ENCODE measurements at regions not wholly inside any gene's neighbourhood (a gene's known extent, or its start where the extent isn't known, plus 50 kb on each side); places are given as distances from the start of the nearest gene placed in this dataset.
"Not testable (repeated sequence)": the region's sequence is repeated elsewhere in the genome, so short reads cannot be mapped to it uniquely, and the experiment has no call there.

DNA sequence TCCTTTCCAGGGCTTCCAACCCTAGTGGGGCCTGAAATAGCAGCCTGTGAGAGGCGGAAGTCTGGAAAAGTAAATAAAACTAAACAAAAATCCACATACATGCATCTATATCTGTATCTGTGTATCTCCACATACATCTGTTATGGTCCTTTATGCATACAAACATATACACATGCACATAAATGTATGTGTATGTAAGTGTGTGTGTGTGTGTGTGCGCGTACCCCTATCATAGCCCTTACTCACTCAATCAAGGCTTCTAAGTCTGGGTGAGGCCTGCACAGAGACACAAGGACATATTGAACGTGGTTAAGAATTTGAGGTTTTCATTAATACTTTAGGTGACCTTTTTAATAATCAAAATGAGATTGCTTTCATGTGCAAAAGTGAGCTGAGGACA is 98.9 kb upstream of the CYRIA start:
- DNase-seq (ENCODE audit: low spot score) = no peak

DNA sequence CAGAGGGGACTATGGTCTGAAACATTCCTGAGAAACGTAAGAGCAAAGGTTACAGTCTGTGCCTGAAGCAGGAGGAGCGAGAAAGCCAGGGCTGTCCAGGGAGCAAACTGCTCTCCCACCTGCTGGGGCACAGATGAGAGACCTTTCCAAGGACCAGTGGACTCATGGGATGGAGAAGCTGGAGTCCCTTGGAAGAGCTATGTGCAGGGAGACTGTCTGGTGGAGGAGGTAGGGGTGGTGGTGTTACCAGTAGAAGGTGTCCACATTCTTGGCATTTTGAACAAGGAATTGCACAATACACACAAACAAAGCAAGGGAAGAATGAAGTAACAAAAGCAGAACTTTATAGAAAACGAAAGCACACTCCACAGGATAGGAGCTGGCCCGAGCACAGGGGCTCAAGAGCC is 97.9 kb upstream of the CYRIA start:
- DNase-seq (ENCODE audit: low spot score) = no peak

DNA sequence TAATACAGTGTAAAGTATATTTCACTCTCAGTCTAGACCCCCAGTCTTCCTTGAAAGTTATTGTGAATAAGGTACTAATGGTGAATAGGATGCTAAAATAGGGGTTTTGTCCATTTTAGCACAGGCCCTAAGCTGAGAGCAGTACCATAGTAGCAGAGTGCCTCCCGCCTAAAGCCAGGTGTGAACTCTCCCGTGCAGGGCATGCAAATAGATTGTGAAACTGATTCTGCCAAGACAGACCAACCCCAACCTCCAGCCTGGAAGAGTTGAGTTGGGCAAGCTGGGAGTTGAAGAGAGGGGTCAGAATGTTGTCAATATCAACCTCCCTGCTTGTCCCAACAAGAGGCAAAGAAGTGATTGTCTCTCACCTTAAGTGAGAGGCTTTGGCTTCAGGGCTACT is 97.4 kb upstream of the CYRIA start:
- no peak for DNase-seq (ENCODE audit: low spot score)

DNA sequence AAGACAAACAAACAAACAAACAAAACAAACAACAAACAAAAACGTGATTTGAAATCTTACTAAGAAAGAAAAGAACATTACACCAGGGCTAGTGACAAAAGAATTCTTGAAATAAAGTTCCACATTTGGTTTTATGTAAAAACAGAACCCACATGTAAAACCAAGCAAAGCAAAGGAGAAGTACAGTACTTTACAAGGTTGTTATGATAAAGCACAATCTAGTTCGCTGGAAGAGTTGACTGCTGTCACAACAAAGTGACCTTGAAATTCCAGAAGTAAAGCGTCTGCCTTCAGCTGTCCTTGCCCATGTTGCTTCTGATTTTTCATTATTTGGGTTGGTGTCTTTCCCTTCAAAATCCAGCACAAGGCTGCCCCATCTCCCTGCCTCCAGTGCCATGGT is 94.8 kb upstream of the CYRIA start:
- no peak for DNase-seq (ENCODE audit: low spot score)

DNA sequence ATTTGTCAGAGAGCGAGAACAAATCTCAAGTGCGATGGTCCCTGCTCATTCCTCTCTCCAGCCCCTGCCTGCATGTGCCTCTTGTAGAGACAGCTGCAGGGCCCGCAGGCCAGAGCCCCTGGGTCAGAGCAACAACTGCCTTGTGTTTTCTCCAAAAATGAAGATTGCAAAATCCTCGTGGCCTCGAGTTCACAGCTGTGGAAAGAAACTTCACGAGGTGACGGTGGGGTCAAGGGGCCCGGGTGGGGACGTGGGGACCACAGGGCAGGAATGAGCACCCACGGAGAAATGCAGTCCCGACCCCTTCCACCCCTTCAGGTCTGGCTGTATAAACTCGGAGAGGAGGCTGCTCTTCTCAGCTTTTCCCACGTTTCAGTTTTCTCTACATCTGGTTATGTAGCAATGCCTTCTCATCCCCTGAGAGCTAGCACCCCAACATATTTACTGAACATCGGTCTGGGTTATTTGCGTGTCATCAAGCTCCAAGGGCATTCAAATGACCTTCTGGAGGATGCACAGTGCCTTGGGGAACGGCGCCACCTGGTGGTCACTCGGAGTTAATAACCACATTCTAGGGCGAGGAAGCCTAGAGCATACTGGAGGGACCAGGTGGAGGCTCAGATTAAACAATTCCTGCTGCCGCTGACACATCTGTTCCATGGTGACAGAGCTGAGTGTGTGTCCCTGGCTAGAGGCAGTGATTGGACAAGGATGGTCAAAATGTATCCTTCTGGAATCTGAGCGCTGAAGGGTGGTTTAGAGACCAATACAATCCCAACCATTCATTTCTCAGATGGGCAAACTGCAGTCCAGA is 91.4 kb upstream of the CYRIA start:
- DNase-seq (ENCODE audit: low spot score) = peak; percentile 92

DNA sequence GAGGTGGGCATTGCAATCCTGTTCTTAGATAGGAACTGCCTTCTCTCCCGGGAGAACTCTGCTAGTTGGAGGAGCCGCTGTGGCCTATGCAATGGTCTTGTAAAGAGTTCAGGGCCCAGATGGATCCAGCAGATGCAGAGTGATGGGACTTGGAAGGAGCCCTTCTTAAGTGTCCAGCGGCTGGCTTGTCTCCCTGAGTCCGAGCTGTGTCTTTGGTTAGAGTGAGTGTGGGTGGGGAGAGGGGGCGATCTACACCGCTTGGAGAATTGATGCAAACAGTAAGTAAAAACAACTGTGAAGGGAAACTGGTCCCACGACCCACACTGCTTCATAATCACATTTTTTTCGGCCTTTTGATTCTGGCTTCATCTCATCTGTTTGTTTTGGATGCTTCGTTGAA is 89.8 kb upstream of the CYRIA start:
- DNase-seq (ENCODE audit: low spot score) = no peak

DNA sequence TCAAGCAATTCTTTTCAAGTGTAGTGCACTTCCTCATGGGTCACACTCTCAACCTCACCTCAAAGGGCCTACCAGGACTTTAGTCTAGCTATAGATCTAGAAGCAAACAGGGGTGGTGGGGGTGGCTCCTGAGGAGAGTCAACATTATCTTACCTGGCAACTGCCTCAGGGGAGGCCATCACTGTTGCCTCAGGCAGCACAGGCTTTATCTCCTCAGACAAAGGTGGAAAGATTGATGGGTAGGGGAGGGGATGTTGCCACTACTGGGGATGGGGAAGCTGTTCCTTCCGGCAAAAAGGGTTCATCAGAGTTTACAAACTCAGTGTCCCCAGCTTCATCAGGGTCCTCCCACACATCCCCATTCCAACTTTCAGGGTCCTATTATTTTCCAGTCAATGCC is 87.4 kb upstream of the CYRIA start:
- DNase-seq (ENCODE audit: low spot score) = not testable (repeated sequence)

DNA sequence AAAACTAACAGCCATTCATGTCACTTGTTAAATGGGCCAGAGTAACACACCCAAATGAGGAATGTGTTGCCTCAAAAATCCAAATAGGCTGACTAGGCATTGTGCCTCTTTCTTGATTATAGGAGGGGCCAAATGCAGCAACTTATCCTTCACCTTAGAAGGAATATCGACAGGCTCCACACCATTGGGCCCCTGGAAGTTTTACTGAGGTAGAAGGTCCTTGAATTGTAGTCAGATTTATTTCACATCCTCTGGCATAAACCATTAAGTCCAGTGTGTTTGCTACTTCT is 85.2 kb upstream of the CYRIA start:
- not testable (repeated sequence) for DNase-seq (ENCODE audit: low spot score)

DNA sequence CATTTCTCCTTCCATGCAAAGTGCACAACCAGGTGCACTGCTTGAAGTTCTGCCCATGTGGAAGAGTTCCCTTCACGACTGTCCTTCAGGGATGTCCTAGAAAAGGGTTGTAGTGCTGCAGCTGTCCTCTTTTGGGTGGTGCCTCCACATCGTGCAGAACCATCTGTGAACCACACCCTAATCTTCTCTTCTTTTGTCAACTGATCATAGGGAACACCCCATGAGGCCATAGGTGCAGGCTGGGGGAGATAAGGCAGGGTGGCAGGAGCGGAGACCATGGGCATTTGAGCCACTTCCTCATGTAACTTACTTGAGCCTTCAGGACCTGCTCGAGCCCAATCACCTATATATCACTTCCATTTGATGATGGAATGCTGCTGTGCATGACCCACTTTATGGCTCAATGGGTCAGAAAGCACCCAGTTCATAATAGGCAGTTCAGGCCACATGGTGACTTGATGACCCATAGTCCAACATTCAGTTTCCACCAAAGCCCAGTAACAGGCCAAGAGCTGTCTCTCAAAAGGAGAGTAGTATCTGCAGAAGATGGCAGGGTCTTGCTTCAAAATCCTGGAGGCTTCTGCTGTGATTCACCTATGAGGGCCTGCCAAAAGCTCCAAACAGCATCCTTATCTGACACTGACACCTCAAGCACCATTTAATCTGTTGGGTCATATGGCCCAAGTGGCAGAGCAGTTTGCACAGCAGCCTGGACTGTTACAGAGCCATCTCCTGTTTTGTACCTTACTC is 84.7 kb upstream of the CYRIA start:
- DNase-seq (ENCODE audit: low spot score) = no peak

DNA sequence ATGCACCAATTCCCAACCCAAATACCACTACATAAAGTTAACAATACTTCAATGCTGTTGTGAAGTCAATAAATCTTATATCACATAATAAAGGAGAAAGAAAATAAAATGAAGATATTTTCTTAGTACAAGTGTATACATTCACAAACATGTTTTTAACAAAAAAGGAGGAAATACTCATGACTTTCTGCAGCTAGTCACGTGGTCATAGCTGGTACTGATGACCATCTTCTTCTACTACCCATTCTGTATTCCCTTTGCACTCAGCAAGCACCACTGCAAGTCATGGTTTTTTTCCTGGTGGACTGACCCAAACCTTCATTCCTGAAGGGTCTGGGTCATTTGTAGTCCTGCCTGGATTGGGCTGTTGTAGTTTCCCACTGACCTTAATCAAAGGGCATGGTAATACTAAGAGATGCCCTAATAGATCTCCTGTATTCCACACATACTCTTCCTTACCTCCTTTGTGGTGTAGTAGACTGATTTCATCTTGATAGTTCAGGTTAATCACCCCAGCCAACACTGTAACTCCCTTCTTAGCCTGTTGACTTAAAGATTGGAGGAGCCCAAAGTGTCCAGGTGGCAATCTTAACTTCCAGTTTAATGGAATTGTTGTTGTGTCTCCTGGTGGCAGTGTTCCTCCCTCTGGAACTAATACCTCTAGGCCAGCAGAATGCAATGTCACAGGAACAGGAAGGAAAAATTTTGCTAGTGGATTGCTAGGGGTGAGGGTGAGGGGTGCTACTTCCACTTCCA is 83.1 kb upstream of the CYRIA start:
- DNase-seq (ENCODE audit: low spot score) = not testable (repeated sequence)

DNA sequence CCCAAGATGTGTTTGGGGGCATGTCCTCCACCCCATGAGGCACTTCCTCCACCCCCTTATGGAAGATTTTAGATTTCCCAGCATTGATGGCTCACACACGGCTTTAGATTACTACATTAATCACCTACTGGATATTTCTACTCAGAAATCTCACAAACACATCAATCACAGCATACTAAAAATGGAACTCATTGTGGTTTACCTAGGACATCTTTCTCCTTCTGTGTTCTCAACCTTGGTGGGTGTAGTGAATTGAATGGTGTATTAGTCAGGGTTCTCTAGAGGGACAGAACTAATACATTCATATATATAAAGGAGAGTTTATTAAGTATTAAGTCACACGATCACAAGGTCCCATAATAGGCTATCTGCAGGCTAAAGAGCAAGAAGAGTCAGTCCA is 82.1 kb upstream of the CYRIA start:
- DNase-seq (ENCODE audit: low spot score) = no peak

DNA sequence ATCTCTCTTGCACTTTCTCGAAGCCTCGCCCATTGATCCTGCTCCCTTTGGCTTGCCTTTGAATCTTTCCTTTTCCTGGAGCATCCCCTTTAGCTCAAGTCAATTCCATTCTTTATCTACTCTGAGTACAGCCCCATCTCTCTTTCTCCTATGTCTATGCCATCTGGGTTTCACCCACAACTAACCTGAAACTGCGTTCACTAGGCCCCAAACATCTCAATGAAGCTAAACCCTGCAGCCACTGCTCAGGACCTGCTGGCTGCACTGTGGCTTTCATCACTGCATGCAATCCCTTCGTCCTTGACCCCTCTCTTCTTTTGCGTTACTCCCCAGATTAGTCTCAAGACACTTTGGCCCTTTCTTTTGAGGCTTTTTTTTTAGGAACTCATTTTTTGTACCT is 81.6 kb upstream of the CYRIA start:
- DNase-seq (ENCODE audit: low spot score) = no peak

DNA sequence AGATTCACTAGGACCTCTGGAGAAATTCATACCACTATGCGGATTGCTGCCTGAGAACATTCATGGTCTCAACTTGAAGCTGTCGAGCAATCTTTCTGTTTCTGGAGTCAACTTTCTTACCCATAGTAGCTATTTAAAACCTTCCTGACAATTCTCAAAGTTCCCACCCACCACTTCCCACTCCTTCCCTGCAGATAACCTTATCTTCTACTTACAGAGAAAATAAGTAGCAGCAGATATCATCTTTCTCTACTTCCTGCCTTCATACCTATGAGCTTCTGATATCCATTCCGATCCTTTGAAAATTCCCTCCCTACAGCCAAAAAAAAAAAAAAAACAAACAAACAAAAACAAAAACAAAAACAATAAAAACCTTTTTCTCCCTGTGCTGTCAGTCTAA is 81.2 kb upstream of the CYRIA start:
- no peak for DNase-seq (ENCODE audit: low spot score)

DNA sequence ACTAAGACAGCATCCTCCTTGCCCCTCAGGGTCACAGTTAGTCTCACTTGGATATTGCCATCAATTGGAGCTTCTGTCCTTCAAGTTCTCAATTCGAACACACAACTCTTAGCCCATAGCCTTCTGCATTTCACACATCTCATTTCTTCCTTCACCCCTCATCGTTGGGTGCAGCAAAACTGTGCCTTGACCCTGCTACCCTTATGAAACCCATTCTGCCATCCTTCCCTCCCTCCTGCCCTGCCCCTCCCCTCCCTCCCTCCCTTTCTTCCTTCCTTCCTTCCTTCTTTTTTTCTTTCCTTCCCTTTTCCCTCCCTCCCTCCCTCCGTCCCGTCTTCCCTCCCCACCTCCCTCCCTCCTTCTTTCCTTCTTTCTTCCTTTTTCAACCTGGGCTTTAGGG is 80.7 kb upstream of the CYRIA start:
- no peak for DNase-seq (ENCODE audit: low spot score)

DNA sequence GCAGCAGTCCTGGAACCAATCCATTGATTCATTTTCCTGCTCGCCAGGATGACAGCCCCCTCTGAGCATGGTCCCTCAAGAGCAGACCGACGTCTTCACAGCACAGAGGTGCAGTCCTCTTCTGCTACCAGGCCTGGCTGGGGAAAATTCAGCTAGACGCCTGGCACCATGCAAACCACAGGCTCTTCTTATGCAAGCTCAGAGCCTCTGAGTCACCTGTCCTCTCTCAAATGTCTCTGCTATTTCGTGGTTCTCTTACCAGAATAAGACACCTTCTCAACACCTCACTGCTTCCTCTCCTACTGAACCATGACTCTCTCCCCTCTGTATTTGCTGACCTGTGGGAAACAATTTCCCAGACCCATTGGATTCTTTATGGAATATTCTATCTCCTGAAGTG is 79.8 kb upstream of the CYRIA start:
- DNase-seq (ENCODE audit: low spot score) = no peak

DNA sequence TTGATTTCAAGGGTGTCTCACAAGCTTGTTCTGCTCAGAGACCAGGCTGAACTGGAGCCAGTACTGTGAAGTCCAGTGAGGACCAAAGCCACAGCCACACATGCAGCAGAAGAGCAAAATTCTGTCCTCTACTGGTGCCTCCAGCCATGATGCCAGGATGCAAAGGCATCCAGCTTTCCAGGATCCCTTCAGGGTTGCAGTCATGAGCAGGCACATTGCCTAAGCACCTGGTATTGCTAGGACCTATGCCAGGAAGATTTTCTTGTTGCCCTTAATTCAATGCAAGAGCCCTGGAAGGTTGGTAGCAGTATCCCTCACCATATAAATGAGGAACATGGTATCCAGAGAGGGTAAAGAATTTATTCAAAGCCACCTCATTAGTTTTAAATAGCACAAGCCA is 78.9 kb upstream of the CYRIA start:
- DNase-seq (ENCODE audit: low spot score) = no peak

DNA sequence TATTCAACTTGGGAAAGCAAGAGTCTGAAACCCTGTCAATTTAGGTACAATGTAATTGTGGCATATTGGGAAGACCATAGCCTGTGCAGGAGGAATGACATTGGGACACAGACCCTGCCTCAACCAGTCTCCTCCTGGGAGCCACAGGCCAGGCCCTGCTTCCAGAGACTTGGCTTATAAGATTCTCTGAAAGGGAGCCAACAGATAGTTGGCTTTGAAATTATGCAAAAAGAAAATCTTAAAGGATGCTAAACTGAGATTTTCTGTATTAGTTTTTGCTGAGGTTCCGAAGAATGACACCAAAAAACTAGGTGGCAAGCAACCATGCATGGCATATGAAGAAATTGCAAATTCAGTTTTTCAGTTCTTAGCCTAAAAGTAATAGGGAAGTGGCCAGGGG is 76.4 kb upstream of the CYRIA start:
- no peak for DNase-seq (ENCODE audit: low spot score)

DNA sequence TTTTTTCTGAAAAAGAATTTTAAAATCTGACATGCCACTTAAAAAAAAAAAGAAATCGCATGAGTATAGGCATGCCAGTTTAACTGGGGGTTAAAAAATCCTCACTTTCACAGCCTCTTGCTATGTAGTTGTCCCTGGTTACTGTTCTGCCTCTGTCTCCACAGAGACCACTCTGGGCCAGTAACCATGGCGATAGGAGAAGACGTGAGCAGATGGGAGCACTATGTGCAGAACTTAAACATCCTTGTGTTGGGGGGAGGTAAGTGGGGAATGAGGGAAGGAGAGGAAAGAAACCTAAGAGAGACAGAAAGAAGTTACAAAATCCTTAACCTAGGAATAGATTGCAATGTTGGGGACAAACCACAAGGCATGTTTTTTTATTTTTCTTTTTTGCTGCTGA is 75.9 kb upstream of the CYRIA start:
- no peak for DNase-seq (ENCODE audit: low spot score)

DNA sequence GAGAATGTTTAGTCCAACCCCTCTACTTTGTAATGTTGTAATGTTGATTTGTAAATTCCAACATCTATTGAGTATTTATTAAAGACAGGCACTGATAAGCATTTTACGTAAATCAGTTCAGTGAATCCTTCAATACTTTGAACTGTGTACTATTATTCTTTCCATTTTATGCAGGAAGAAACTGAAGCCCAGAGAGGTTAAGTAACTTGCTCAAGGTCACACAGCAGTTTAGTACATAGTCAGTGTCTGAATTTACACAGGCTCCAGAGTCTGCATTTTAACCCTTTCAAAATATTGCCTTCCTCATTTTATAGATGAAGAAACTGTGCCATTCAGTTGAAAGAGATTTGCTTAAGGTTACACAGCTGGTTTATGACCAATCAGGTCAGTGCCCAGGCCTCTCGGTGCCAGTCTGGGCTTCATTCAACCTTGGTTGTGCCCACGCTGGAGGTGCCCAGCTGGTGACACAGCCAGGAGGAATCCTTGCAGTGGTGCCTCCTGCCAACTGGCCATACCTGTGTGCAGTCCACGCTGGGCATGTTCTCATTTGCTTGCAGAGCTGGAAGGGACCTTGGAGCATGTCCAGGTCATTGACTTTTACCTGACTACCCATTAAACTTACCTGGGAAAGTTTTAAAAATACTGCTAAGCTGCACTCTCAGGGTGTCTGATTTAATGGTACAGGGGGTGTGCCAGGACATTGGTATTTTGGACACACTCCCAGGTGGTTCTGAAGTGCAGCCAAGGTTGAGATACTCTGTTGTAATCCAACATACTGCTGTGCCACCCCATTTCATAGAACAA is 74.3 kb upstream of the CYRIA start:
- no peak for DNase-seq (ENCODE audit: low spot score)

DNA sequence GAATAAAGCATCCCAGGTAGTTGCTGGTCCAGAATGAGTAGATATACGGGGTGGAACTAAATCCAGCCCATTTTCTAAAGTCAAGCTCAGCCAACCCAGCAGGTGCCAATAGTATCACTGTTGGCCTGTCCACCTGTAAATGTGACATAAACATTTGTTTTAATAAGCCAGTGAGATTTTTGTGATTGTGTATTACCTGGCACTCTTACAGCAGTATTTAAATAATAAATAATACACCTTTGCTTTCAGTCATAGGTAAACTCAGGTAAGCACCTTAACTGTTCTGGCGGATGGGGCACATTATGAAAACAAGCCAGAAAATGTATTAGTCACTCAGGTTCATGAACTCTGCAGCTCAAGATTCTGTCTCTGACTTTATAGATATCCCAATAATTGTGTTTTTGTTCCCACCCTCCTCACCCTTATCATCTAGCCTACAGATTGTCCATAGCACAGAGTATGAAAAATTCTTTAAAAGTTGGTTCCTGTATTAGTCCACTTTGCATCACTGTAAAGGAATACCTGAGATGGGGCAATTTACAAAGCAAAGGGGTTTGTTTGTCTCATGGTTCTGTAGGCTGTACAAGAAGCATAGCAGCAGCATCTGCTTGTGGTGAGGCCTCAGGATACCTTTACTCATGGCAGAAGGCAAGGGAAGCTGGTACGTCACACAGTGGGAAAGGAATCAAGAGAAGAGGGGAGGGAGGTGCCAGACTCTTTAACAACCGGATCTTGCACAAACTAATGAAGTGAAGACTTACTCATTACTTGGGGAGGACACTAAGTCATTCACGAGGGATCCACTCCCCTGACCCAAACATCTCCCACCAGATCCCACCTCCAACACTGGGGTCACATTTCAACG is 73.0 kb upstream of the CYRIA start:
- DNase-seq (ENCODE audit: low spot score) = no peak

DNA sequence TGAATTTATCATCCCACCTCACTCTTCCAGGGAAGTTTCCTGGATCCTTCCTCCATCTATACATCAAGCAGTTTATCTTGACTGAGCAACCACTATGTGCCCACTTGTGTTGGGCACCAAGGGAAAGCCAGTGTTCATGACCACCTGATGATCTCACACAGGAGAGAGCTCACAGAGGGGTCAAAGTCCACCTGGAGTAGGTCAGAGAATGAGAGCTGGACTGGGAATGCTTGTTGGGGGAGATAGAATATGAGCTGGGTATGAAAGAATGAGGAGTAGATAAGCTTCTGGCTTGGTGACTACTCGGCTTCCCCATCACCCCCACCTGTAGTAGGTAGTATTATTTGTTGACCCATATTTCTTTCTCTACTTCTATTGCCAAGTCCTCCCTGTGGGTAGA is 72.2 kb upstream of the CYRIA start:
- no peak for DNase-seq (ENCODE audit: low spot score)

Measured in mesenteric fat pad (tissue), 1 donor.